SK-N-SH treated with all-trans-retinoic acid at 6 μM for 48 hours (cell line): ENCODE measurements at regions not wholly inside any gene's neighbourhood (a gene's known extent, or its start where the extent isn't known, plus 50 kb on each side); places are given as distances from the start of the nearest gene placed in this dataset.

ENCODE experiments used
- ATAC-seq: fragments of 200-7000 bp; cut with Tn5 transposase; 3 replicates; pipeline ENCODE4 v1.9.1; 2020; ENCODE audit warnings: mild to moderate bottlenecking, moderate library complexity
- ARNTL ChIP-seq: fragments of 450-650 bp; formaldehyde crosslinking; IDR thresholded peaks from 2 replicates; pipeline ENCODE4 v1.5.0; 2020; ENCODE audit warnings: low read depth, mild to moderate bottlenecking, moderate library complexity, borderline replicate concordance
- BACH2 ChIP-seq: fragments of 250-450 bp; sonication (Bioruptor Pico); IDR thresholded peaks from 2 replicates; pipeline ENCODE4 v1.9.0; 2021; ENCODE audit warnings: mild to moderate bottlenecking, borderline replicate concordance
- CREB5 ChIP-seq: fragments of 250-450 bp; sonication (Bioruptor Pico); IDR thresholded peaks from 2 replicates; pipeline ENCODE4 v1.5.1; 2020; ENCODE audit warnings: low read depth, mild to moderate bottlenecking, moderate library complexity
- CSDC2 ChIP-seq: fragments of 250-450 bp; sonication (Bioruptor Pico); IDR thresholded peaks from 2 replicates; pipeline ENCODE4 v1.5.0; 2020; ENCODE audit warnings: mild to moderate bottlenecking, moderate library complexity
- CSRNP3 ChIP-seq: fragments of 250-450 bp; sonication (Bioruptor Pico); IDR thresholded peaks from 2 replicates; pipeline ENCODE4 v1.5.1; 2021; ENCODE audit warnings: mild to moderate bottlenecking, moderate library complexity
- ESRRG ChIP-seq: fragments of 250-450 bp; sonication (Bioruptor Pico); IDR thresholded peaks from 2 replicates; pipeline ENCODE4 v1.6.1; 2021; ENCODE audit warnings: mild to moderate bottlenecking
- GLIS3 ChIP-seq: fragments of 250-450 bp; sonication (Bioruptor Pico); IDR thresholded peaks from 2 replicates; pipeline ENCODE4 v1.5.0; 2020; ENCODE audit warnings: mild to moderate bottlenecking, moderate library complexity
- ISL1 ChIP-seq: fragments of 250-450 bp; sonication (Bioruptor Pico); IDR thresholded peaks from 2 replicates; pipeline ENCODE4 v2.1.2; 2022; ENCODE audit warnings: mild to moderate bottlenecking, moderate library complexity
- OSR1 ChIP-seq: fragments of 250-450 bp; sonication (Bioruptor Pico); IDR thresholded peaks from 2 replicates; pipeline ENCODE4 v1.8.0; 2022; ENCODE audit warnings: moderate library complexity, mild to moderate bottlenecking, inconsistent platforms
- PATZ1 ChIP-seq: fragments of 250-450 bp; sonication (Bioruptor Pico); IDR thresholded peaks from 2 replicates; pipeline ENCODE4 v1.8.0; 2020; ENCODE audit warnings: mild to moderate bottlenecking, moderate library complexity, borderline replicate concordance
- POU6F1 ChIP-seq: fragments of 250-450 bp; sonication (Bioruptor Pico); IDR thresholded peaks from 2 replicates; pipeline ENCODE4 v1.8.0; 2021; ENCODE audit warnings: low read depth, mild to moderate bottlenecking, moderate library complexity, borderline replicate concordance
- PPARA ChIP-seq: fragments of 250-450 bp; sonication (Bioruptor Pico); IDR thresholded peaks from 2 replicates; pipeline ENCODE4 v1.5.0; 2020; ENCODE audit warnings: mild to moderate bottlenecking, borderline replicate concordance
- RARB ChIP-seq: fragments of 250-450 bp; sonication (Bioruptor Pico); IDR thresholded peaks from 2 replicates; pipeline ENCODE4 v1.8.0; 2021; ENCODE audit warnings: mild to moderate bottlenecking, moderate library complexity
- SNAI2 ChIP-seq: fragments of 250-450 bp; sonication (Bioruptor Pico); IDR thresholded peaks from 2 replicates; pipeline ENCODE4 v1.5.0; 2020; ENCODE audit warnings: mild to moderate bottlenecking, moderate library complexity
- TCF4 ChIP-seq: fragments of 250-450 bp; sonication (Bioruptor Pico); IDR thresholded peaks from 2 replicates; pipeline ENCODE4 v1.8.0; 2021; ENCODE audit warnings: mild to moderate bottlenecking, moderate library complexity, borderline replicate concordance
- ZC3H10 ChIP-seq: fragments of 250-450 bp; sonication (Bioruptor Pico); IDR thresholded peaks from 2 replicates; pipeline ENCODE4 v1.5.1; 2021; ENCODE audit warnings: mild to moderate bottlenecking, moderate library complexity
- ZFP3 ChIP-seq: fragments of 250-450 bp; sonication (Bioruptor Pico); IDR thresholded peaks from 2 replicates; pipeline ENCODE4 v1.5.0; 2020; ENCODE audit warnings: mild to moderate bottlenecking, moderate library complexity
- ZFP30 ChIP-seq: fragments of 450-650 bp; formaldehyde crosslinking; IDR thresholded peaks from 2 replicates; pipeline ENCODE4 v1.5.0; 2022; ENCODE audit warnings: mild to moderate bottlenecking, moderate library complexity
- ZNF565 ChIP-seq: fragments of 450-650 bp; formaldehyde crosslinking; conservative IDR thresholded peaks from 2 replicates; pipeline ENCODE4 v1.5.0; 2020; ENCODE audit warnings: low read depth, mild to moderate bottlenecking, moderate library complexity
- ZNF70 ChIP-seq: fragments of 450-650 bp; formaldehyde crosslinking; IDR thresholded peaks from 2 replicates; pipeline ENCODE4 v1.5.0; 2020; ENCODE audit warnings: mild to moderate bottlenecking, moderate library complexity
- ZNF8 ChIP-seq: fragments of 450-650 bp; formaldehyde crosslinking; IDR thresholded peaks from 2 replicates; pipeline ENCODE4 v1.5.0; 2020; ENCODE audit warnings: mild to moderate bottlenecking, moderate library complexity
- TF ChIP-seq, protein P1 (sequence below): fragments of 250-450 bp; sonication (Bioruptor Pico); IDR thresholded peaks from 2 replicates; pipeline ENCODE4 v1.5.0; 2020; ENCODE audit warnings: mild to moderate bottlenecking, moderate library complexity

DNA sequence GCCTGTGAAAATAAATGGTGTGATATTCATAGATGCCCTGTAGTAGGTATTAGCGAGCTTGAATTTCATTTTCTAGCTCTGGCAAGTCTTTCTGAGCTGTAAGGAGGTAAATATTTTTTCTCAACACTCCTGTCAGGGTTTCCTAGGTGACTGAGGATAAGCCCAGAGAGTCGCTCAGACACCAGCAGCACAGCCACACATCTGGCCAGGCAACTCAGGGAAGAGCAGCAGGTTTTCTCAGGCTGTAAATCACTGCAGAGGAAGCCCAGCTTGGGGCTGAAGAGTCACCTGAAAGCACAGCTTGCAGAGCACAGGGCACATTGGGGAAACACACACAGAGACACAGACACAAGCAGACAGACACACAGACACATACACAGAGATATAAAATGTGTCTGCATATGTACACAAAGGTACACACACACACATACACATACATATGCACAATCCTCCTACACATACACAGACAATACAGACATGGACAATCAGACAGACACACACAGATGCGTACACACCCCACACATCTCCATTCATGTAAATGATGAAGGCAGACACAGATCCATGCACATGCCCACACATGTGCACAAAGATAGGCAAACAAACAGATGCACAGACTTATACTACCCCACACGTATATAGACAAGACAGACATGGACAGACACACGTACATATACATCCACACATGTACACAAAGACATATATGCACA, 232.0 kb upstream of the TMTC1 start (continued):
- TF ChIP-seq, protein P1, sequence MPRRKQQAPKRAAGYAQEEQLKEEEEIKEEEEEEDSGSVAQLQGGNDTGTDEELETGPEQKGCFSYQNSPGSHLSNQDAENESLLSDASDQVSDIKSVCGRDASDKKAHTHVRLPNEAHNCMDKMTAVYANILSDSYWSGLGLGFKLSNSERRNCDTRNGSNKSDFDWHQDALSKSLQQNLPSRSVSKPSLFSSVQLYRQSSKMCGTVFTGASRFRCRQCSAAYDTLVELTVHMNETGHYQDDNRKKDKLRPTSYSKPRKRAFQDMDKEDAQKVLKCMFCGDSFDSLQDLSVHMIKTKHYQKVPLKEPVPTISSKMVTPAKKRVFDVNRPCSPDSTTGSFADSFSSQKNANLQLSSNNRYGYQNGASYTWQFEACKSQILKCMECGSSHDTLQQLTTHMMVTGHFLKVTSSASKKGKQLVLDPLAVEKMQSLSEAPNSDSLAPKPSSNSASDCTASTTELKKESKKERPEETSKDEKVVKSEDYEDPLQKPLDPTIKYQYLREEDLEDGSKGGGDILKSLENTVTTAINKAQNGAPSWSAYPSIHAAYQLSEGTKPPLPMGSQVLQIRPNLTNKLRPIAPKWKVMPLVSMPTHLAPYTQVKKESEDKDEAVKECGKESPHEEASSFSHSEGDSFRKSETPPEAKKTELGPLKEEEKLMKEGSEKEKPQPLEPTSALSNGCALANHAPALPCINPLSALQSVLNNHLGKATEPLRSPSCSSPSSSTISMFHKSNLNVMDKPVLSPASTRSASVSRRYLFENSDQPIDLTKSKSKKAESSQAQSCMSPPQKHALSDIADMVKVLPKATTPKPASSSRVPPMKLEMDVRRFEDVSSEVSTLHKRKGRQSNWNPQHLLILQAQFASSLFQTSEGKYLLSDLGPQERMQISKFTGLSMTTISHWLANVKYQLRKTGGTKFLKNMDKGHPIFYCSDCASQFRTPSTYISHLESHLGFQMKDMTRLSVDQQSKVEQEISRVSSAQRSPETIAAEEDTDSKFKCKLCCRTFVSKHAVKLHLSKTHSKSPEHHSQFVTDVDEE (CRISPR knock-in tag), result no peak
- TF ChIP-seq CSDC2 (CRISPR knock-in tag) (no peak), ZNF8 (CRISPR knock-in tag) (no peak), CREB5 (CRISPR knock-in tag) (no peak), ESRRG (no peak)
- TF ChIP-seq, all 23 proteins: peak for 0

DNA sequence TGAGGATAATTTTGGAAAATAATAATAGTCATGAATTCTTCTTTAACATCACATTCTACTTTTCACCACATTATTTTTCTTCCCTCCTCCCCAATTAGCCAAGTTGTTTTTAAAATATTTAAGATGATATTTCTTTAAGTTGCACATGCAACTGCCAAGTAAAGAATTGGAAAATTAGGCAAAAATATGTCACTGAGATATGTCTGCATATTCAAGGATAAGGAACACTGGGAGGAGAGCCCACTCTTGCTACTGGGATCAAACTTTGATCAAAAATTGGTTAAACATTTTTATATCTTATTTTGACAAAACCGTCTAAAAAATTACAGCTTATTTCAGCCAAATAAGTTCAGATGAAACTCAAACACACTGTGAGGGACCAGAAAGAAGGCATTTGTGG, 231.2 kb upstream of the TMTC1 start:
- ATAC-seq, result no peak
- TF ChIP-seq BACH2 (no peak), ISL1 (no peak), POU6F1 (CRISPR knock-in tag) (no peak), PPARA (CRISPR knock-in tag) (no peak), SNAI2 (CRISPR knock-in tag) (no peak), ZC3H10 (CRISPR knock-in tag) (no peak), RARB (CRISPR knock-in tag) (no peak), TCF4 (no peak), OSR1 (CRISPR knock-in tag) (no peak), CSRNP3 (no peak), CSDC2 (CRISPR knock-in tag) (no peak), GLIS3 (CRISPR knock-in tag) (no peak), ARNTL (CRISPR knock-in tag) (no peak), ZFP30 (CRISPR knock-in tag) (no peak), ZNF8 (CRISPR knock-in tag) (no peak), ZFP3 (CRISPR knock-in tag) (no peak)

DNA sequence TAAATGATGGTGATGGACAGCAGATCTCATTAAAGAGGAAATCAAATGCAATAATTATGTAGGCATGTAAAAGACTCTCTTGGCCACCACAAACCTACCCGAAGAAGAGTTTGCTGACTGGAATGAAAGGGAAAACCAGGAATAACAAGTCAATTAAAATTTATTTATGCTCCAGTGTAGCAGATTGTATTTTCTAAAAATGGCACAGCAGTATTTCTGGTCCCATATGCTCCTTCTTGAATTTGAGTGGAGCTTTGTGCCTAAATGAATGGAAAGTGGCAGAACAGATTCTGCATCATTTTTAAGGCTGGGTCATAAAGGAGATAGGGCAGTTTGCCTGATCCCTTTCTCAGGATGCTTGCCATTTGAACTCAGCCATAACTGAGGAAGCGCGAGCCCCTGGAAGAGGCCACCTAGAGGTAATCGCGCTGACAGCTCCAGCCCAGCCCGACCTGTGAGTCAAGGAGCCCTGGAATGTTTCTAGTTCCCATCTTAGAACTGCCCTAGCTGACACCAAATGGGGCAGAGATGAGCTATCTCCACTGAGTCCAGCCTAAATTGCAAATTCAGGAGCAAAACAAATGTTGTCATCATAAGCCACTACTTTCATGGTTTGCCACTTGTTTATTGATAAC, 229.2 kb upstream of the TMTC1 start:
- TF ChIP-seq CREB5 (CRISPR knock-in tag), result no peak
- TF ChIP-seq SNAI2 (CRISPR knock-in tag), result no peak
- TF ChIP-seq ZC3H10 (CRISPR knock-in tag), result no peak
- TF ChIP-seq ZFP3 (CRISPR knock-in tag), result no peak
- no peak for TF ChIP-seq RARB (CRISPR knock-in tag)
- no peak for TF ChIP-seq PATZ1 (CRISPR knock-in tag)
- no peak for TF ChIP-seq OSR1 (CRISPR knock-in tag)
- TF ChIP-seq ZNF565 (CRISPR knock-in tag), result no peak
- no peak for TF ChIP-seq PPARA (CRISPR knock-in tag)
- TF ChIP-seq ZFP30 (CRISPR knock-in tag), result no peak
- no peak for TF ChIP-seq ARNTL (CRISPR knock-in tag)
- TF ChIP-seq ISL1, result no peak
- TF ChIP-seq BACH2, result no peak
- no peak for TF ChIP-seq CSRNP3
- TF ChIP-seq GLIS3 (CRISPR knock-in tag), result no peak
- no peak for TF ChIP-seq ZNF70 (CRISPR knock-in tag)
- TF ChIP-seq ESRRG, result no peak
- no peak for TF ChIP-seq ZNF8 (CRISPR knock-in tag)
- ATAC-seq, result no peak
